ENCODE measurements at regions not wholly inside any gene's neighbourhood (a gene's known extent, or its start where the extent isn't known, plus 50 kb on each side); places are given as distances from the start of the nearest gene placed in this dataset.

DNA sequence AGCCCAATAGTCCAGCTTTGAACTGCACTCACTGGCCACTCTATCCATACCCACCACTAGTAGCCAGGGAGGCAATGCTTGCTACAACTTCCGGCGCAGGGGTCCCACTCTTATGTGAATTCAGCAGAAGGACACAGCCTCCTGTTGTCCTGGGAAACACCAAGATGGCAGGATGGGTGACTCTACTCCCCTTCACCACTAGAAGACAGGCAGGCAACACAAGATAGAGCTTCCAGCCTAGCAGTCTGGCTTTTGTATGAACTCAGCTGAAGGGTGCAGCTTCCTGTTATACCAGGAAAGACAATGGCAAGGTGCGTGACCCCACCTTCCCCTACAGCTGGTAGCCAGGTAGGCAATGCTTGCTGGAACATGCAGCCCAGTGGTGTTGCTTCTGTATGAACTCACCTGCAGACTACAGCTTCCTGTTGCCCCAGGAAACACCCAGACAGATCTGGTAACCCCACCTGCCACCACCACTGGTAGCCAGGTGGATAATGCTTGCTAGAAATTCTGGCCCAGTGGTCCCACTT, 205.2 kb upstream of the KIRREL3 start:
- no peak for DNase-seq (ENCODE audit: low read depth)
- no peak for TF ChIP-seq CTCF (IDR thresholded peaks at IDR 0.05; ENCODE audit: control insufficient read depth, insufficient read depth, low read depth, low read length, missing control alignments)
- no peak overlapping the region for H3K4me3 ChIP-seq (ENCODE audit: control insufficient read depth, low read depth, low read length)

- TF ChIP-seq CTCF (IDR thresholded peaks at IDR 0.05; ENCODE audit: control insufficient read depth, insufficient read depth, low read depth, low read length, missing control alignments): no peak
- H3K4me3 ChIP-seq (ENCODE audit: control insufficient read depth, low read depth, low read length): no peak overlapping the region
- DNase-seq (ENCODE audit: low read depth): no peak
Observed at GRCh38 chr11:127203490-127203889, 202.9 kb upstream of the KIRREL3 start.

DNA sequence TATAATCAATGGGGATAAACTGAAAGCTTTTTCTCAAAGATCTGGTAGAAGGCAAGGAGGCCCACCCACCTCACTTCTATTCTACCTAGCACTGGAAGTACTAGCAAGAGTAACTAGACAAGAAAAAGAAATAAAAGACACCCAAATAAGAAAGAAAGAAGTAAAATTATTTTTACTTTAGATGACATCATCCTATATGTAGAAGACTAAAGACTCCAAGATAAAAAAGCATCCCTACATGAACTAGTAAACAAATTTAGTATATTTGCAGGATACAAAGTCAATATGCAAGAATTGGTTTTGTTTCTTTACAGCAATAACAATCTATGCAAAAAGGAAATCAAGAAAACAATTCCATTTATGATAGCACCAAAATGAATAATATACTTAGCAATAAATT, 201.5 kb upstream of the KIRREL3 start:
- no peak for TF ChIP-seq CTCF (IDR thresholded peaks at IDR 0.05; ENCODE audit: control insufficient read depth, insufficient read depth, low read depth, low read length, missing control alignments)
- H3K4me3 ChIP-seq (ENCODE audit: control insufficient read depth, low read depth, low read length): no peak overlapping the region
- no peak for DNase-seq (ENCODE audit: low read depth)

- no peak for DNase-seq (ENCODE audit: low read depth)
- TF ChIP-seq CTCF (IDR thresholded peaks at IDR 0.05; ENCODE audit: control insufficient read depth, insufficient read depth, low read depth, low read length, missing control alignments): no peak
- H3K4me3 ChIP-seq (ENCODE audit: control insufficient read depth, low read depth, low read length): no peak overlapping the region
Observed at GRCh38 chr11:127199306-127199801, 198.8 kb upstream of the KIRREL3 start.

- DNase-seq (ENCODE audit: low read depth): no peak
- no peak overlapping the region for H3K4me3 ChIP-seq (ENCODE audit: control insufficient read depth, low read depth, low read length)
- no peak for TF ChIP-seq CTCF (IDR thresholded peaks at IDR 0.05; ENCODE audit: control insufficient read depth, insufficient read depth, low read depth, low read length, missing control alignments)
Observed at GRCh38 chr11:127195501-127196120, 195.0 kb upstream of the KIRREL3 start.

DNA sequence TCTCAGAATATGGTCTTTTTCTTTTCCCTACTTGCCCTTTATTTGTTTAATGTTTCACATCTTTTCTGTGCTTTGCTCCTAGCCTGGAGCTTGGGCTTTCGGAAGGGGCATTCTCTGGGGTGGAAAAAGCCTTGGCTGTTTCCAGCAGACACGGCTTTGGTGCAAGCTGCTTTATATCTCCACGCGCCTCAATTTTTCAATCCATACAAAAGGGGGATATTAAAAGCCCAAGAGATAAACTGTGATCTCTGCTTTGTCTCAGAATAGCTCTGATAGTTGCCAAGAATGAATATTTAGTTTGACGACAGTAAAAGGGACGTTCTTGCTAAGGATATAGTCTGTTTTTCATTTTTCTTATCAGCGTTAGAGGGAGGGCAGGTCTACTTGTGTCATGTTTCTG, 194.0 kb upstream of the KIRREL3 start:
- H3K4me3 ChIP-seq (ENCODE audit: control insufficient read depth, low read depth, low read length): no peak overlapping the region
- no peak for DNase-seq (ENCODE audit: low read depth)
- no peak for TF ChIP-seq CTCF (IDR thresholded peaks at IDR 0.05; ENCODE audit: control insufficient read depth, insufficient read depth, low read depth, low read length, missing control alignments)

Measured in AG09309 (cell line).